ENCODE measurements at regions not wholly inside any gene's neighbourhood (a gene's known extent, or its start where the extent isn't known, plus 50 kb on each side); places are given as distances from the start of the nearest gene placed in this dataset.

DNA sequence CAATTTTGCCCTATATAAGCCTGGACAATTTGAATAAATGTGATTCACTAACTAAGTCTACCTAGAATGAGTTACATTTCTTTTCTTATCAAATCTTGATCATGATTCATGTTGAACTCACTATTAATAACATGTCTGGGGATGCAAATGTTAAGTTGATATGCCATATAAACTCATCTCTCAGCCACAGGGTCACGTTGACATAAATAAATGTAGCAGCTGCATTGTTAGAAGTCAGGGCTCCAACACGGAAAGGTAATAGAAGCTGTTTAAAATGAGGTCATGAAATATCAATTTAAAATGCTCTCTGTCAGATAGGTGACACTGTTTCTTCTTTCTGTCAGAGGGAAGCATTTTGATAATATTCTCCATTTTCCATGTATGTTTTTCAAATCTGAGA, 521.9 kb downstream of the CCDC85A start:
- DNase-seq (ENCODE audit: low read depth in 2 of 3, low spot score in 1 of 3), result no peak

DNA sequence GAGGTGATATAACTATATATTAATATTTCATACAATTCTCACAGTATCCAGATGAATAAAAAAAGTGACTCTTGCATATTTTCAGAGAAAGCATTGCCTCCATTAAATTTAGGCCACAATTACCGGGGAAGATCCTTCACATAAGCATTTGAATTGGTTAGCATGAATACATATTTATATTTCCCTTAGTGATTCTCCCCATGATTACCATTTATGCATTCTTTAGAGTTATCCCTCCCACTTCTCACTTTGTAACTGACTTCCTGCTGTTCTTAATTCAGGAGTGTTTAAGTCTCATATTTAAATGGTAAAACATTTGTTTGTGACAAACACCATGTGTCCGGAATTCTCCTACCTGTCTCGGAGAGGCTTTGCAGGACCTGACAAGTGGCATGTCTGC, 523.4 kb downstream of the CCDC85A start:
- DNase-seq (ENCODE audit: low read depth in 2 of 3, low spot score in 1 of 3), result no peak

DNA sequence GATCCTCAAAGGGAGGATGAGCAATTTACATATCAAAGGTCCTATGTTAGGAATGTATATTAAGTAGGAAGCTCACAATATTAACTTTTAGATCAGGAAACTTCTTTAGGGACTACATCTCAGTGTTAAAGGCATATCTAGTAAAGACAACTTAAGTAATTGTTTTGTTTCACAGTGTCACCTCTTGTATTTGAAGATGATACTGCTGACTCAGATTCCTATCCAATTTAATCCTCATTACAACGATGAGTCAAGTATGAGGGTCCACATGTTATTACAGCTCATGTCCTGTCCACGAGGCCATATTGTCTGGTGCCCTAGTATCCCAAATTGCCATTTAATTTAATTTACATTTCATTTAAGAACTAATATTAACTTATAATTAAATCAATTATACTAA, 523.9 kb downstream of the CCDC85A start:
- no peak for DNase-seq (ENCODE audit: low read depth in 2 of 3, low spot score in 1 of 3)

DNA sequence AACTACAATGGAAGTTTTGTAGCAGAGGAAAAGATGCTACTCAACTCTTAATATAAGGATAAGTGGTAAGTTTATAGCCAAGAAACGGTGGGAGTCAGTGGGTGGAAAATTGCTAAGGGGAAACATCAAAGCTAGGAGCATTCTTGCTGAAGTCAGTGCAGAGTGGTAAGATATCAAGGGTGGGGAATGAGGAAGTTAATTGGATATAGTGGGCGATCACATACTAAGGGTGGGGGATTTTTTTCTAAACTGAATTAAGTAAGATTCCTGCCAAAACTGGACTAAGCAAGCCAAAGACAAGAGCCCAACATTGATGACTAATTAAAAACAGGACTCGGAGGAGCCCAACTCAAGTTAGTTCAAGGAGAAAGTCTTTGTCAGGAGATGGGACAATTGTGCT, 525.4 kb downstream of the CCDC85A start:
- no peak for DNase-seq (ENCODE audit: low read depth in 2 of 3, low spot score in 1 of 3)

DNA sequence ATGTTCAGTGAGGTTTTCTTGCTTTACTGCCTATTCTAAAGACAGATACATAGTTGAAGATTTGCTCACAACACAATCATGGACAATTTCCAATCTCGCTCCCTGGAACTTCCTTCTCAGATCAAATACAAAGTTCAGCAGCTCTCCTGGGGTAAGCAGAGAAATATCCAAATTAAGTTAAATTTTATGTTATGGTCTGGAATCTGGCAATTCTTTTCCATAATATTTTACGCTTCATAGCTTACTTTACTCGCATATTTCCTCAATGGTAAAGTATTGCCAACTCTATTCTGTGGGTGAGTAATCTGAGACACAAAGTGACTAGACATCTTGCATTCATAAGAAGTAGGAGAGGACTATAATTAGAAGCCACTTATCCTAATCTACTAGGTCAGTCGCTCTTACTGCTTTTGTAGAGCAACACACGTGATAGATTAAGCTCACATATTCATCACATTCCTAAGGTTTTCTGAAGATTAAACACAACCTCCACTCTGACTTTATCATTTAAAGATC, 529.4 kb downstream of the CCDC85A start:
- no peak for DNase-seq (ENCODE audit: low read depth in 2 of 3, low spot score in 1 of 3)

DNA sequence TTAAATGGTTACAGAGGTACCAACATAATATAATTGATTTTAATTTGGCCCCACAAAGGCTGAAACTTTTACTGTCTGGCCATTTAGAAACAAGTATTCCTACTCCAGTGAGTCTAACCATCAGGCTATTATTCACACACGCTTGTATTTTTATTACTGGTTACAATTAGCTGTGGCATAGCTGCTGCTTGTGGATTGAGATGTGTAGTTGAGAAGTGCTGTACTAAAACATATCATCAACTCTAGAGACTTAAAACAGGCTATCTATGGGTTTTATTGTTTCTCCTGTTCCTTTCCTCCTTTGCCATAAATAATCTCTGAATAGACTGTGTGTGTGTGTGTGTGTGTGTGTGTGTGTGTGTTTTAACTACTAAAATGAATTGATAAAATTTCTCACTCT, 530.2 kb downstream of the CCDC85A start:
- no peak for DNase-seq (ENCODE audit: low read depth in 2 of 3, low spot score in 1 of 3)

DNA sequence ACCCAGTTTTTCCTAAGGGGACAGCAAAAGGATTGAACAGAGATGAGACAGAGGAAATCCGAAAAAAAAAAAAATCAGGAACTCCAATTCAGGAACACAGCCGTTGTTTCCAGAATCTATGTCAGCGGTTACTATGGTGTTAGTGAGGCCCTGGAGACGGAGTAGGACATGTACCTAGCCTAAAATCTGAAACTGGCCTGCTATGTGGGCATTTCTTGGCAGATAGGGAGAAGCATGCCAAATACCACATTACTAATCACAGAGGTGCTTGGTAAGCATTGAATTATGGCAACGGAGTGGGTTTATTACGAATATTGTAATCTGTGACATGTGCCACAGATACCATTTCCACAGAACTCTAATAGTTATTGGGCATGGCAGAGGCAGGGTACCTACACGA, 530.6 kb downstream of the CCDC85A start:
- DNase-seq (ENCODE audit: low read depth in 2 of 3, low spot score in 1 of 3), result no peak

DNA sequence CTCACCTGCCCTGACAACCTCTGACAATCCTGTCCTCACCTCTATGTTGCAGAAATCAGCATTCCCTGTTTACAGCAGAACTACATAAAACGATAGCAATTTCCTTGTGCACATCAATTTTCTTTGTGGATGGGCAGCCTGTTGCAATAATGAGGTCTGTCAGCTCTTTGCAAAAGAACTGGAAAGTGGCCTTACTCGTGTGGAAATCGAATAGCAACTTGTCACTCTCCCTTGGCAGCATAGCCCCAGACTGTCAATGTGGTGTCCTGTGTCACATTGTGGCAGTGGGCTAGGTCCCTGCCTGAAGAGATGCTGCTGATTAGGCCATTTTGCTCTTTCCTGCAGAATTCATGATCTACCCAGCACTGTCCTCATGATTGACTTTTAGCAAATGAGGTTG, 531.9 kb downstream of the CCDC85A start:
- no peak for DNase-seq (ENCODE audit: low read depth in 2 of 3, low spot score in 1 of 3)

DNA sequence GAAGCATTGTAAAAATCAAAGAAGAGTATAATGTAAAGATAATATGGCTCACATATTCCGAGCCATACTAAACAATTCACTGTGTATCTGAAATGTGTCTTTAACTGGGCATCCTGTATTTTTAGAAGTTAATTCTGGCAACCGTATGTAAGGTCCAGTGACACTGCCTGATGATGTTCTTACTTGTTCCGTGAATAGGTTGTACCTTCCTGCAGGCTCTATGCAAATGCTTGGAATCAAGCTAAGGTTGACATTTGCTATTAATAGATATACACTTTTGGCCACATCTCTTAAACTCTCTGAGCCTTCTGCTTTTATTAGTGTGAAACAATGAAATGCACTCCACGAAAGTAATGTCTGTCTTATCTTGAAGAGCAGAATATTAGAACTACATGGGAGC, 534.6 kb downstream of the CCDC85A start:
- no peak for DNase-seq (ENCODE audit: low read depth in 2 of 3, low spot score in 1 of 3)

DNA sequence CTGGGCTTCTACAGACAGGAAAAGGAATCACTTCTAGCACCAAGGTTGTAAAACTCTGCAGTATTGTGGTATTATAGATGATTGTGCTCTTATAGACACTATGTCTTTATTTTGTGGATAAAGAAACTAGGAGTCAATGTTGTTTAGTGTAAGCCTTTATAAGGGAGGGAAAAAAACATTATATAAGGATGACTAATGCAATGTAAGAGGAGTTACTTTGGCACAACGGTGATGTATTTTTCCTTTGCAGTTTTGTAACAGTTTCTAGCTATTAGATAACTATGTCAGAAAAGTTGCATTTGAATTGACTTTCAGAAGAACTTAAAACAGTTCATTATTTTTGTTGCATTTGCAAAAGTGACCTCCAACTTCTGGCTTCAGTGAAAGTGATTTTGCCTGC, 545.4 kb downstream of the CCDC85A start:
- no peak for DNase-seq (ENCODE audit: low read depth in 2 of 3, low spot score in 1 of 3)

DNA sequence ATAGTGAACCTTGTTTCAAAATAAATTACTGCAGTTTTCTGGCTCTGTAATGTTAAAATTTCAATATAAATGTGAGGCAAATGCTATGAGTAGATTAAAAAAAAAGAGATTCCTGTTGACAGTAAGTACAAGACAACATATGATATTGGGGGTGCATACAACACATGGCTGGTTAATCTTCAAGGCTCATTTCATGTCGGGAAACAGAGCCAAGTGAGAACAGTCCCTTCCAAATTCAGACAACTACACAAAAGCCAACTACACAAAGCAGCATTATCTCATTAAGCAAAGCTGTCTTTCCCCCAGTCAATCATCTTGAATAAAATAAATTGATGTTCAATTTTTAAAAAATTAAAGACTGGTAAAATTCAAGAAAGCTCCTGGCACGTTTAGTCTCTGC, 549.2 kb downstream of the CCDC85A start:
- DNase-seq (ENCODE audit: low read depth in 2 of 3, low spot score in 1 of 3), result no peak

DNA sequence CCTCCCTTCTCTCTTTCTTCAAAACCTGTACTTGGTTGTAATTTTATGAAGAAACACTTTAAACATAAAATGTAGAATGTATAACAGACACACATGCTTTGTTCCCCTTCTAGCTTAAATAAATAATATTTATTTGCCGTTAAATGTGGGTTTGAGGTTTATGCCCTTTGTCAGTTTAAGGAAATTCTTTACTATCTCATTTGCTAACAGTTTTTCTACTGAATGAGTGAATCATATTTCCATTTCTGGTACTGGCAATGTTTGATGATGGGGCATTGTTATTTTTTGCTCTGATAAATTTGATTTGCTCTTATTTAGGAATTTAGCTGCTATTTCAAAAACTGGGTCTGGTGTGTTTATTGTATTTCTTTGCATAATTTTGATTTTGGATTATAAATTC, 555.6 kb downstream of the CCDC85A start:
- DNase-seq (ENCODE audit: low read depth in 2 of 3, low spot score in 1 of 3), result no peak

DNA sequence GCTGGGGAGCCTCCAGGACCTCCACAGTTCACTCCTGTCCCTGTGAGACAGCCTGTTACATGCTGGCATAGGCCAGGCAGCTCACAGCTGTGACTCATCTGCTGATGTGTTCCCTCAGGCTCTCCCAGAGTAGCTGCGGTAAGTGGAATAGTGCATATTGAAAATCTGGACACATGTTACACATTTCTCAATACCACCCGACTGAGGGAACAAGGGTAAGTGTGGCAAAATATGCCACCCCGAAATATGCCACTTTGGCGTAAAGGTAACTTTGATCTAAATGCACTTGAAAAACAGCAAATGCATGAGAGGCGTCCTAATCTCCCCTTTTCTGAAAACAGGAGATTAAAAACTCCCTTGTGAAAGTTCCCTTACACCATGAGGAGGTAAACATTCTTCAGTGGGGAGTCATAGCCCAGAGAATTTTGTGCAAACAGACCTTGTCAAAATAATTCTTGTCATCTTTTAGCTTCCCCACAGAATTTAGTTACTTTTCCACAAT, 557.9 kb downstream of the CCDC85A start:
- no peak for DNase-seq (ENCODE audit: low read depth in 2 of 3, low spot score in 1 of 3)

DNA sequence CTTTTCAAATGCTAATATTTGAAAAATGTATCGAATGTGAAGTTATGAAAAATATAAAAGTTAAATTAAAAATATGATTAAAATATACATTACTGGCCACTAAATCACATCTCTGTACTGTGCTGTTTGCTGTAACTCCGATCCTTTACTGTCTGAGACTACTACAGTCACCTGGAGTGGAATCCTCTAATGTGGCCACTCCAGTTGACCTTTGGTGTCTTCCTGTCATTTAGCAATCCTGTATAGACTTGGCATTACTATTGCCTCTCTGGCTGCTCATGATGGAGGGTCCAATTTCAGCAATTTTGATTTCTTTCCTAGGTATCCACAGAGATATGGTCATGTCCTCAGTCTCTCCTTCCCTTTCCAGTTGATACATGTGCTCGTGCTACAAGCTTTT, 560.0 kb downstream of the CCDC85A start:
- no peak for DNase-seq (ENCODE audit: low read depth in 2 of 3, low spot score in 1 of 3)

DNA sequence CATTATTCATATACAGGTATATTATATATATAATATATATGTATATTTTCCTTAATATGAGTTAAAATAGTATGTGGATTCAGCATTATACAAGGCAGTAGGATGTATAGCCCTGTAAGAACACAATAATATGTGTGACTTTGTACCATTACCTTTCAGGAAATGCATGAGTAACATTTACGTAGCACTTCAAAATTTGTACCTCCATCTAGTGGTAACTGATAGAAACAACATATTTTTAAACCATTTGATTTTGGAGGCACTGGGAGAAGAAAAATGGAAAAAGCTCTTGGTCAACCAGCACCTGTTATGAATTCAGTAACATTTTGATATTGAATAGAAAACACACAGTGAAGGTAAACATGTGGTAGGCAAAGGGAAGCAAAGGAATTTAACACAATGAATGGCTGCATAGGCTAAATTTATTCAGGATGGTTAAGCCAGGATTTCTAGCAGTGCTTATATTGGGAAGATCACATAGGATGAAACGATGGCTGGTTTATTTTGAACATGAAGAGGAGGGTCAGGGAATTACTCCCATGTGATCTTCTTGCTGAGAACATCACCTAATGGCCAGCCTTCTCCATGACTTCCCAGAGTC, 565.5 kb downstream of the CCDC85A start:
- no peak for DNase-seq (ENCODE audit: low read depth in 2 of 3, low spot score in 1 of 3)

DNA sequence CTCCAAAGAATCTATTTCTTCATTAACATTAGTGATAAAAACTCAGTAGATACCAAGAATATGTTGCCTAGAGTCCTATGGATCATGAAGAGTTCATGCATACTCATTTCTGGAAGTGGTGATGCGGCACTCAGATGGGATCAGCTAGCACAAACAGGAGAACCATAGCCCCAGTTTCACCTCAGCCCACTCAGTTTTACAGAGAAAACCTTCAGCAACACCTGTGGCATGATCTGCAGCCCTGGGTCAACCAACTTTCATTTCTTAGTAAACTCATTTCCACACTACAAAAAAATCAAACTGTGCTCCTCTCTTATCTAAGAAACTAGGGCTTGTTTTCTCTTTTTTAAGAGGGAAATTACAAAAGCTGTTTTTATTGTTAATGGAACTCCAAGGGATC, 569.4 kb downstream of the CCDC85A start:
- DNase-seq (ENCODE audit: low read depth in 2 of 3, low spot score in 1 of 3), result no peak

DNA sequence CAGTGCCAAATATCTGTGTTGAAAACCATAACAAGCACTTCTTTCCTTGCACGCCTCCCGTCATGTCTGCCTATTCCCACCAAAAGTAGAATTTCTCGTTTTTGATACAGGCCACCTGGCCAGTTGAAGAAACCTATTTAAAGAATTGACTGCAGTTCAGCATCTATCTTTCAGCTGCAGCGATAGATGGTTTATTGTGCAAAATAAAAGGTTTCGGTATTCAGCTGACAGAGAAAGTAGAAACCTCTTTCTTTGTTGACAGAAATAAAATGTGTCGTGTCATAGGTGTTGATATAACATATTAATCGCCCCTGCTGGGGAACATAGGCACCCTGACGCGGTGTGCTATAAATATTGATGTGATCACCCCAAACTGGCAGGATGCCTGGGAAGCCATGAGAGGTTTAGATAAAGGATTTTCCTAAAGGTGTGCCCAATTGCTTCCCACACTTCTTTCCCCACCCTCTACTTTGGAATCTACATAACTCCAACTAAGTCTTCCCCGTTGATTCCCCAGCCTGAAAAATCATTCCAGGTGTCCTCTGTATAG, 570.4 kb downstream of the CCDC85A start:
- no peak for DNase-seq (ENCODE audit: low read depth in 2 of 3, low spot score in 1 of 3)

DNA sequence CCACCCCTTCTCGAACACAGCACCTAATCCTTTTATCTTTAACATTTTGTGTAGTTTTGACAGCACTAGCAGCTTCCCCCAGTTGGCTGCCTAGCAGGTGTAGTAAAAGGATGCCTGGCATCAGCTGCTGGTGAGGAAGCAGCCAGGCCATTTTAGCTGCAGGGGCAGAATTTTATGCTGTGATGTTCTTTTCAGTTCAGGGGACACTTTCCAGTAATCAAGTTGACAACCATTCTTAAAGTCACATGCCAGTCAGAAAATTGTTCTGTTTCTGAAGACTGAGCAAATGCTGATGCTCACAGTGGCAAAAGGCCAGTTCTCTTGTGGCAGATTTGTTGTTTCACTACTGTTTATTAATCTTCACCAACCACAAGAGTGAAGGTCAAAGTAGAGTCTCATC, 570.8 kb downstream of the CCDC85A start:
- DNase-seq (ENCODE audit: low read depth in 2 of 3, low spot score in 1 of 3), result no peak

DNA sequence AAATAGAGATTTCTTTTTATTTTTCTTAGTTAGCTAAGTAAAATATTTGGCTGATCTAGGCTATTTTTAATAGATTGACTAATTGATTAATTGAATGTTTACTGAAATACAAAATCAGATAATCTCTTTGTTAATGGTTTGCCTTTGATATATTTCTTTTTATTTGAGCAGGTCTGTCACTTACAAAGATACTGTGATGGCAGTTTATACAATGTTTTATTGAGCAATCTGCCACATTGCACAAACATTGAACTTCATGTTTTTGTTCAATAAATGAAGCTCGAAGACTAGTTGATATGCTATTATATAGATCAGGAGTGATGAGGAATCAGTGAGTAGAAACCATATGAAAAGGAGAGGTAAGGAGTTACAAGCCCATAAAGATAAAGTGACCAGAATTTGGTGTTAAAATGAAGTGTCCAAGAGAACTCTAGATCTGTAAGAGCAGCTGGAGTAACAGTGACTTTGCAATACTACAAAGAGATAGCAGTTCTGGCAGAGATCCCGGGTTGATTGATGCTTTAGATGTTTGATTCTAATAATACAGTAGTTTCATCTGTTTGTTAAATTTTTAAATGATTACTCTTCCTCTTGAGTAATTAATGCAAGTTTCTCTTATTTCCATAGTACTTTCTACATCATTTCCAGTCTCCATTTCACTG, 574.2 kb downstream of the CCDC85A start:
- no peak for DNase-seq (ENCODE audit: low read depth in 2 of 3, low spot score in 1 of 3)

DNA sequence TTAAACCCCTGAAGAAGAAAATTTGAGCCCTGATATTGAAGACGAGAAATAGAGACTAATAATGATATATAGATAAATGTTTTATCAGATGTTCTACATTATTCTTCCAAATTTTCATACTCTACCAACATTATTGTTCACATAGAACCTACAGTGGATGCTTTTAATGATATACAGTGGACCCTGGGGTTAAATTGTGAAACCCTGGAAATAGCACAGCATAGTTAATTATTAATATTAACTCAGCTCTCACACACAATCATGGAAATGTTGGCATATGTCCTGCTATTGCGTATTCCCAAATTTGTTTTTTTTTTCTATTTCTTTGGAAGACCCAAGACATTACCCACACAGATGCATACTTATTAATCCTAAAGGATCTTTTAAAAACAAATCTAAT, 579.9 kb downstream of the CCDC85A start:
- DNase-seq (ENCODE audit: low read depth in 2 of 3, low spot score in 1 of 3), result no peak

DNA sequence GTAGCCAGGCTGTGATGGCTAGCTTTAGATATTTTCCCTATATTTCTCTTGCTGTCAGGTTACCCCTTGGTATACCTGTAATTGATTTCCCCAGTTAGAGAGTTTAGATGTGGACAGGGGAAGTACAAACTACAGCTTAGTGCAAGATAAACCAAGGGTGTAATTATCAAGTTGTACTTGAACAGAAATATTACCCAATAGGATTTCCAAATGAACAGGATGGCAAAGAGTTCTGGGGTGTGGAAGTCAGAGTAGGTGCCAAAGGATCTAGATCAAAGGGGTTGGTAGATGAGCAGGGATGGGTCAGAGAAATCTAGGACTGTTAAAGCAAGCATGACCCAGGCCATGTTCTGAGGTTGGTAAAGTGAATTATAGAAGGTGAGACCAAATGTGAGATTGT, 585.2 kb downstream of the CCDC85A start:
- DNase-seq (ENCODE audit: low read depth in 2 of 3, low spot score in 1 of 3), result no peak

DNA sequence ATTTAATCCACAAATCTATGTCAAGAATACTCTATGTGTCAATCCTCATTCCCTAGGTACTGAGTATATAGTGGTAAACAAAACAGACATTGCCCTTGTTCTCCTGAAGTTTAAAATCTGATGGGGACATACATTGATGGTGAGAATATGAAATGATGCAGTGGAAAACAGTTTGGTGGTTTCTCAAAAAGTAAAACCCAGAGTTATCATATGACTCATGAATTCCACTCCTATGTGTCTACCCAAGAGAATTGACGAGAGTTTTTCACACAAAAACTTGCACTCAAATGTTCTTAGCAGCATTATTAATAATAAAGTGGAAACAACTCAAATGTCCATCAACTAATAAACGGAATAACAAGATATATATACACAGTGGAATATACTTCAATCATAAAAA, 586.7 kb downstream of the CCDC85A start:
- DNase-seq (ENCODE audit: low read depth in 2 of 3, low spot score in 1 of 3), result no peak

DNA sequence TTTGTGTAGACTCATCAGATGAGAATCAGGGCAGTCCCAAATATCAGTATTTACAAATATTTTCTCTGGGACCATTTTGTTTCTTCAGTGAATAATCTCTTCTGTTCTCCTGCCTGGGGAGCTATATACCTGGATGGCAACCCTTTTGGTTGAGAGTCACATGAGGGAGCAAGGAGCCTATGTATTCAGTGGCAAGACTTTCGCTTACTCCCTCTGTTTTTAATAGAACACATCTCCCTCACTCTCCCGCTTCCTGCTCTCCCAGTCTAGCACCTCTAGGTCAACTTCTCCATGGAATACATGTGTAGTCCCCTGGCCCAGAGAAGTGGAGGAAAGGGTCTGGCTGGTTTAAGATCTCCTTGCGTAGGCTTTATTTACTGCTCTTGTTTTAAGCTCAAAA, 600.3 kb downstream of the CCDC85A start:
- DNase-seq (ENCODE audit: low read depth in 2 of 3, low spot score in 1 of 3), result no peak
